Right cardiac atrium (tissue), 5 donors: ENCODE measurements at regions not wholly inside any gene's neighbourhood (a gene's known extent, or its start where the extent isn't known, plus 50 kb on each side); places are given as distances from the start of the nearest gene placed in this dataset.
A peak's percentile ranks its signal among the peaks of the same experiment; 100 is the strongest.

ENCODE experiments used
- ATAC-seq, 2 donors: fragments of 200-7000 bp; cut with Tn5 transposase; one replicate each; pipeline versions ENCODE4 v1.8.0 to v1.9.1; 2020; ENCODE audit warnings: moderate library complexity in 2 of 2, mild to moderate bottlenecking in 1 of 2
- DNase-seq, 3 donors: peaks; one replicate each; pipeline ENCODE4 v3.0.0-alpha.2; 2020
- H3K27ac ChIP-seq: one replicate; pipeline ENCODE4 v1.5.1; 2013; ENCODE audit warnings: mild to moderate bottlenecking, low read length, control low read depth, moderate library complexity
- H3K27me3 ChIP-seq: one replicate; pipeline ENCODE4 v1.6.1; 2013; ENCODE audit not compliant: control insufficient read depth, insufficient read depth
- H3K4me1 ChIP-seq: one replicate; pipeline ENCODE4 v1.6.1; 2013; ENCODE audit warnings: low read length; ENCODE audit not compliant: control insufficient read depth, insufficient read depth
- H3K4me3 ChIP-seq: one replicate; pipeline ENCODE4 v1.5.1; 2013; ENCODE audit warnings: low read length, control low read depth
- H3K9me3 ChIP-seq: one replicate; pipeline ENCODE4 v1.6.1; 2013; ENCODE audit warnings: low read length; ENCODE audit not compliant: control insufficient read depth
- WGBS: extraction: QIAGEN DNeasy Blood & Tissue Kit; methylation state at CpG from one replicate; pipeline ENCODE4 v1.1.7; 2013; 5-methylcytosine and 5-hydroxymethylcytosine counted together
- intact Hi-C, 4 donors: fragments of 100-400 bp; cut with DNase I; formaldehyde crosslinking; loops; one replicate each; pipeline versions ENCODE4 v1.11.0 to v1.14.0; 2022 to 2023
- donor health status: healthy with polysubstance abuse.
- donor health status: DM: no; HTN: yes; CAD: no.
- donor health status: DM: no; HTN: no; CAD: no.
- donor health status: DM: no; HTN: yes; CAD: no; lungs with severe emphysema.
- donor health status: DM: yes; HTN: yes; CAD: no.

GRCh38 chr15:77691607-77692006, 58.9 kb upstream of the LINGO1 start:
- no peak for ATAC-seq
- Histone ChIP-seq H3K4me1 (no peaks in the 10 kb centered on the region), H3K27me3 (no peaks in the 10 kb centered on the region), H3K4me3 (no peak overlapping the region), H3K9me3 (no peaks in the 10 kb centered on the region), H3K27ac (no peak overlapping the region)
- 77% methylated on average over 14 of the region's 14 CpGs for WGBS
- intact Hi-C loops: no loop called here
- no peak for DNase-seq

DNA sequence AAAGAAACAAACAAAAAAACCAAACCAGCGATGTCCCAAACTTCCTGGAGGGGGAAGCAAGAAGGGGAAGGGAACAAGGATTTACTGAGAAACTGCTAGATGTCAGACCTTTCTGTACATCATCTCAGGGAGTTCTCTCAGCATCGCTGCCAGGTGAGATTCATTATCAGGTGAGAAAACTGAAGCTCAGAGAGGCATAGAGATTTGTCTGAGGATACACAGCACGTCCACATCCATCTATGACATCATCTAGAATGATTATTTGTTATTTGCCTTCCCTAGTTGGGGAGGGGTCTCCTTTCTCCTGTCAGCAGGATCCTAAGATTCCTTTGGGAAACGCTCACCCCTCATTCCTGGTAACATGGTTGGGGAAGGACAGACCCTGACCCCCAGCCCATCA, 57.1 kb upstream of the LINGO1 start:
- no peak for DNase-seq
- no peaks in the 10 kb centered on the region for H3K27me3 ChIP-seq
- WGBS: 72% methylated on average over 4 of the region's 4 CpGs
- ATAC-seq: no peak
- H3K9me3 ChIP-seq: no peaks in the 10 kb centered on the region
- intact Hi-C loops: no loop called here
- H3K4me1 ChIP-seq: no peaks in the 10 kb centered on the region
- no peak overlapping the region for H3K27ac ChIP-seq
- H3K4me3 ChIP-seq: no peak overlapping the region

GRCh38 chr15:77688693-77689092, 56.0 kb upstream of the LINGO1 start:
- H3K27ac ChIP-seq: no peak overlapping the region
- DNase-seq: no peak
- intact Hi-C loops: no loop called here
- H3K27me3 ChIP-seq: no peaks in the 10 kb centered on the region
- ATAC-seq: no peak
- H3K4me3 ChIP-seq: no peak overlapping the region
- H3K4me1 ChIP-seq: no peaks in the 10 kb centered on the region
- H3K9me3 ChIP-seq: no peaks in the 10 kb centered on the region
- 82% methylated on average over 2 of the region's 2 CpGs for WGBS

DNA sequence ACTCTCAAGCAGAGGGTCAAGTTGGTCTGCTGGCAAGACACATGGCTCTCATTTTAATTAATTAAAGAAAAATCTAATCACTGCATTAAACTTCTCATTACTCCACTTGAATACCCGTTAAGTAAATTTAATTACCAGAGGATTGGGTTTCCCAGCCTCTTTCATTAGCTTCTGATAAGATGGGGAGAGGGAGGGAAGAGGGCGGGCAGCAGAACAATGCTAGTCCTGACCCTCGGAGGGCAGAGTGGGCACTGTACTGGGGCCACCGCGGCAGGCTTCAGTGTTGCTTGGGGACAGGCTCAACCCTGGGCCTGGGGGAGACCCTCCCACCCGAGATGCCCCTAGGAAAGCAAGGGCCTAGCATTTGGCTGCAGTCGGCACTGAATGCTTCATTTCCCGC, 55.6 kb upstream of the LINGO1 start:
- Histone ChIP-seq H3K4me1 (no peaks in the 10 kb centered on the region), H3K27ac (no peak overlapping the region), H3K27me3 (no peaks in the 10 kb centered on the region), H3K4me3 (no peak overlapping the region), H3K9me3 (no peaks in the 10 kb centered on the region)
- intact Hi-C loops: no loop called here
- 74% methylated on average over 8 of the region's 8 CpGs for WGBS
- ATAC-seq (no peak), DNase-seq (no peak)

DNA sequence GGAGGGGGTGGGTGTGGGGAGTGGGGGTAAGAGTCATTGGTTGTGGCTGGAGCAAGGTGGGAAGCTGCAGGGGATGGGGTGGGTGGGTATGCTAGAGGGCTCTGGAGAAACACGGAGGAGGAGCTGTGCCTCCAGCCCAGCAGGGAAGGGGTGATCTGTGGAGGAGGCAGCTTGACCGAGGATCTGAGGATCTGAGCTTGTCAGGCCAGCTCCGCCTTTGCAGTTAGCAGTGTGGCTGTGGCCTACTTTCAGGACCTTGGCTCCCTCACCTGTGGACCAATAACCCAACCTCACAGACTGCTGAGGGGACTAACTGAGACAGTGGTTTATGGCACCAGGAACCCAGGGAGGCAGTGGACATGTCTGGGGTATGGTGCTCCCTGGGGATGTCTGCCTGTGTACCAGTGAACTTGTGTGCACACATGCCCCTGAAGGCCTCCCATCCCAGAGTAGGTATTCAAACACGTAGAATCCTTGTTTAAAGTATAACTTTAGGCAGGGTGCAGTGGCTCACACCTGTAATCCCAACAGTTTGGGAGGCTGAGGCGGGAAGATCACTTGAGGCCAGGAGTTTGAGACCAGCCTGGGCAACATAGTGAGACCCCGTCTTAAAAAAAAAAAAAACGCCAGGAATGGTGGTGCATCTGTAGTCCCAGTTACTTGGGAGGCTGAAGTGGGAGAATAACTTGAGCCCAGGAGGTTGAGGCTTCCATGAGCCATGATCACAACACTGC, 52.5 kb upstream of the LINGO1 start:
- no peaks in the 10 kb centered on the region for H3K4me1 ChIP-seq
- H3K27ac ChIP-seq: no peak overlapping the region
- H3K9me3 ChIP-seq: no peaks in the 10 kb centered on the region
- 75% methylated on average over 7 of the region's 7 CpGs for WGBS
- no peaks in the 10 kb centered on the region for H3K27me3 ChIP-seq
- H3K4me3 ChIP-seq: no peak overlapping the region
- intact Hi-C loops: no loop called here
- no peak for ATAC-seq
- no peak for DNase-seq

GRCh38 chr15:77684341-77685081, 51.8 kb upstream of the LINGO1 start:
- Histone ChIP-seq H3K27ac (no peak overlapping the region), H3K4me1 (no peaks in the 10 kb centered on the region), H3K9me3 (no peaks in the 10 kb centered on the region), H3K27me3 (no peaks in the 10 kb centered on the region), H3K4me3 (no peak overlapping the region)
- DNase-seq (peak in 1 of 3 donors; percentile 27), ATAC-seq (no peak)
- intact Hi-C loops: no loop called here
- WGBS: 76% methylated on average over 7 of the region's 7 CpGs

DNA sequence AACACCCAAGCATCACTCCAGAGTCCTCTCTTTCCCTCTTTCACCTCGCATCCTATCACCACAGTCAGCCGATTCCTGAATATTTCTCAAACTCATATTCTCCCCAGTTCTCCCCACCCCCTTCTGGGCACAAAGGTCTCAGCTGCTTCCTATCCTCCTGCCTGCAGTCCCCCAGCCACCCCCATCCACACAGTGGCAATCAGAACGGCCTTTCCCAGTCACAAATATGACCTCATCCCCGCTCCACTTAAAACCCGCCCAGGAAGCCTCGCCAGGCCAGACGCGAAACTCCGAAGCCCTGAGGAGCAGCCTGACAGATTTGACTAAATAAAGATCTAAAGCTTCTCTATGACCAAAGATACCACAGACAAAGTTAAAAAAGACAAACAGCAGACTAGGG, 49.9 kb upstream of the LINGO1 start:
- Histone ChIP-seq H3K27ac (no peak overlapping the region), H3K27me3 (no peaks in the 10 kb centered on the region), H3K4me3 (no peak overlapping the region), H3K4me1 (no peaks in the 10 kb centered on the region), H3K9me3 (no peaks in the 10 kb centered on the region)
- WGBS: 33% methylated on average over 9 of the region's 9 CpGs
- intact Hi-C loops: no loop called here
- ATAC-seq: no peak
- DNase-seq: no peak
